ENCODE measurements at regions not wholly inside any gene's neighbourhood (a gene's known extent, or its start where the extent isn't known, plus 50 kb on each side); places are given as distances from the start of the nearest gene placed in this dataset.

DNA sequence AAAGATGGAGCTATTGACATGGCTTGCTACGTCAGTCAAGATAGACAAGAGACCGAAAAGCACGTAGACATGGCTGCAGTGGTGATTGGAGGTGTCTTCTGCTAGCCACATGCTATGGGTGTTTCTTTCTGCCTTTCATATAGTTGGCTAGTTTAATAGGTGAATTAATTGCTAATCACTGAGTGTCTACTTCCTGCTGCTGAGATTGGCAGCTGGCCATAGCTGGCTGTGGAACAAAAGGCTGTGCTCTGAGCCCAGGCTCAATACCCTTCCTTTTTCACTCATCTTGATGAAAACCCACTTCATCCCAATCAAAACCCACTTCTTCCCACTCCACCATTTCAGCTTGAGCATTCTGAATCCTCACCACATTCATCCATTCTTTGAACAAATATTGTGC lies 221.4 kb upstream of the MAF start:
- H3K4me1 ChIP-seq: no peaks in the 10 kb centered on the region
- H3K27me3 ChIP-seq: no peaks in the 10 kb centered on the region
- no peak overlapping the region for H3K4me3 ChIP-seq
- H3K9me3 ChIP-seq: no peaks in the 10 kb centered on the region
- no peak overlapping the region for H3K27ac ChIP-seq
- WGBS, 2 donors: 94 to 98% methylated on average over 3 of the region's 3 CpGs
- TF ChIP-seq EP300 (IDR thresholded peaks at IDR 0.05) (no peak), POLR2AphosphoS5 (IDR thresholded peaks at IDR 0.05) (no peak), POLR2A (IDR thresholded peaks at IDR 0.05) (no peak)
- TF ChIP-seq, protein P1, sequence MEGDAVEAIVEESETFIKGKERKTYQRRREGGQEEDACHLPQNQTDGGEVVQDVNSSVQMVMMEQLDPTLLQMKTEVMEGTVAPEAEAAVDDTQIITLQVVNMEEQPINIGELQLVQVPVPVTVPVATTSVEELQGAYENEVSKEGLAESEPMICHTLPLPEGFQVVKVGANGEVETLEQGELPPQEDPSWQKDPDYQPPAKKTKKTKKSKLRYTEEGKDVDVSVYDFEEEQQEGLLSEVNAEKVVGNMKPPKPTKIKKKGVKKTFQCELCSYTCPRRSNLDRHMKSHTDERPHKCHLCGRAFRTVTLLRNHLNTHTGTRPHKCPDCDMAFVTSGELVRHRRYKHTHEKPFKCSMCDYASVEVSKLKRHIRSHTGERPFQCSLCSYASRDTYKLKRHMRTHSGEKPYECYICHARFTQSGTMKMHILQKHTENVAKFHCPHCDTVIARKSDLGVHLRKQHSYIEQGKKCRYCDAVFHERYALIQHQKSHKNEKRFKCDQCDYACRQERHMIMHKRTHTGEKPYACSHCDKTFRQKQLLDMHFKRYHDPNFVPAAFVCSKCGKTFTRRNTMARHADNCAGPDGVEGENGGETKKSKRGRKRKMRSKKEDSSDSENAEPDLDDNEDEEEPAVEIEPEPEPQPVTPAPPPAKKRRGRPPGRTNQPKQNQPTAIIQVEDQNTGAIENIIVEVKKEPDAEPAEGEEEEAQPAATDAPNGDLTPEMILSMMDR (IDR thresholded peaks at IDR 0.05): no peak
- no peak for DNase-seq
- no peaks in the 10 kb centered on the region for H3K36me3 ChIP-seq
- intact Hi-C loops (cut with DNase I): no loop called here

DNA sequence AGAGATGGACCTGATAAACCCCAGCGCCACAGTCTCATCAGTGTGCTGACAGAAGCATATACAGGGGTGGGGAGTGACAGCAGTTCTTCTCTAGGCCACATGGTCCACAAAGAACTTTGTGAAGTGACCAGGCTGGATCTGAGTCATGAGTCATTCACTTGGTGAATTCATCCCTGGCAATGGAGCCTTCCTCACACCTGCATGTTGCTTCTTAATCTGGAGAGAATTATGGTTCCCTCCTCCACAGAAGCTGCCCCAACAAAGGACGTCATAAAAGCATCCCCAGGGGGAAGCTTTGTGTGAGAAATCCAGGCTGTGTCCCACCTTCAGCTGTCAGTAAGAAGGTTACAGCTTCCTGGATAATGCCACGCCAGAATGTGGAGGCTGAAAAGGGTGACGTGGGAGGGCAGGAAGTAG lies 215.6 kb upstream of the MAF start:
- WGBS, 2 donors: 66 to 70% methylated on average over 4 of the region's 4 CpGs
- H3K4me3 ChIP-seq: no peak overlapping the region
- DNase-seq: no peak
- H3K9me3 ChIP-seq: no peaks in the 10 kb centered on the region
- no peaks in the 10 kb centered on the region for H3K4me1 ChIP-seq
- H3K27ac ChIP-seq: no peak overlapping the region
- intact Hi-C loops (cut with DNase I): no loop called here
- H3K27me3 ChIP-seq: no peaks in the 10 kb centered on the region
- H3K36me3 ChIP-seq: no peaks in the 10 kb centered on the region
- TF ChIP-seq POLR2AphosphoS5 (IDR thresholded peaks at IDR 0.05) (no peak), POLR2A (IDR thresholded peaks at IDR 0.05) (no peak), EP300 (IDR thresholded peaks at IDR 0.05) (no peak)
- TF ChIP-seq, protein P1 (IDR thresholded peaks at IDR 0.05): no peak

DNA sequence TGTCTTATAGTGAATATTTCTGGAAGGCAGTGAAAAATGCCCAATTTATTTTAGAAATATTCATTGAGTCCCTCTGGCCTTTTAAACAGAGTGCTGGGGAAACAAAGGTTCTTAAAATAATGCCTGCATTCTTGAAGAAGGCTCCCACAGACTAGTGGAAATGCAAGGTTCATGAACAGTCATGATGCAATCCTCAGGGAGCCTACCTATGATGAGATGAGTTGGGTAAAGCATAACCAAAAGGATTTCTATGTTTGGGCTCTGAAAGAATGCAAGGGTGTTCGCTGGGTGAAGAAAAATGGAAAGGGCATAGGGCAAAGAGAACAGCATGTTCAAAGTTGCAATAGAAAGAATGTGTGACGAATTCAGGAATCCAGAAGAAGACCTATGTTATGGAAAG lies 214.5 kb upstream of the MAF start:
- no peaks in the 10 kb centered on the region for H3K4me1 ChIP-seq
- H3K27ac ChIP-seq: no peak overlapping the region
- 76 to 86% methylated on average over 2 of the region's 2 CpGs for WGBS, 2 donors

DNA sequence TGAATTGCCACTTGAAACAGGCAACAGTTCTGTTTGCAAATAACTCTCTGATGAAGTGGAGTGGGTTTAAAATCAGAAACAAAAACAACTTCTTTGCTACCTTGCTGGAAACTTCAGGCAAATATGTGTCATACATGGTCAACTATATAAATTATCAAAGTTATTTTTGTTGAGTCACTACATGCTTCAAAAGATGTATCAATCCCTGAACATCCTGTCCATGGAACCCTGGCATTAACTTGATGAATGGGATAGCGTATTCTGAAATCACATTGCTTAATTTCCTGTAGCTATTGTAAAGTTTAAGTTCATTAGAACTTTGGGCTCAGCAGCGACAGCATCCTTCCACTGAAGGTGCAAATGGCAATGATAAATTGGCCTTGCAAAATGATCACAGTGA lies 213.6 kb upstream of the MAF start:
- H3K27ac ChIP-seq: no peak overlapping the region
- no peaks in the 10 kb centered on the region for H3K36me3 ChIP-seq
- WGBS, 2 donors: 88 to 89% methylated on average over 2 of the region's 2 CpGs
- H3K9me3 ChIP-seq: no peaks in the 10 kb centered on the region
- H3K27me3 ChIP-seq: no peaks in the 10 kb centered on the region
- intact Hi-C loops (cut with DNase I): no loop called here
- no peaks in the 10 kb centered on the region for H3K4me1 ChIP-seq
- no peak overlapping the region for H3K4me3 ChIP-seq
- no peak for DNase-seq
- TF ChIP-seq EP300 (IDR thresholded peaks at IDR 0.05): no peak
- no peak for TF ChIP-seq POLR2AphosphoS5 (IDR thresholded peaks at IDR 0.05)
- TF ChIP-seq POLR2A (IDR thresholded peaks at IDR 0.05): no peak
- TF ChIP-seq, protein P1 (IDR thresholded peaks at IDR 0.05): no peak

More for the DNA sequence above, 214.5 kb upstream of the MAF start:
- H3K36me3 ChIP-seq: no peaks in the 10 kb centered on the region
- H3K4me3 ChIP-seq: no peak overlapping the region
- H3K27me3 ChIP-seq: no peaks in the 10 kb centered on the region
- H3K9me3 ChIP-seq: no peaks in the 10 kb centered on the region
- intact Hi-C loops (cut with DNase I): no loop called here
- DNase-seq: no peak
- TF ChIP-seq EP300 (IDR thresholded peaks at IDR 0.05) (no peak), POLR2AphosphoS5 (IDR thresholded peaks at IDR 0.05) (no peak), POLR2A (IDR thresholded peaks at IDR 0.05) (no peak)
- TF ChIP-seq, protein P1 (IDR thresholded peaks at IDR 0.05): no peak

DNA sequence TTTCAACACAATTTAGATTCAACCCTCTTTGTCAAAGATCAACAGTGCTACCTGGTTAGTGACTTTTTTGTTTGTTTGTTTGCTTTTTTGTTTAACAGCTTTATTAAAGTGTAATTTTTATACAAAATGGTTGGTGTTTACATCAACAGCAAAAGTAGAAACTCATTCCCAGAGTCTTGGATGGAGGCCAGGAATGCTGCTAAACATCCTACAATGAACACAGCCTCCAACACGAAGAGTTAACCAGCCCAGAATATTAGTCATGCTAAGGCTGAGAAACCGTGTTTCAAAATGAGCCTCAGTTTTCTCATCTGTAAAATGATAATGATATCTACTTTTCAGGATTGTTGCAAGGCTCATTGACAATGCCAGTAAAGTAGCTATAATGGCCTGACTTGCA lies 211.0 kb upstream of the MAF start:
- Histone ChIP-seq H3K9me3 (no peaks in the 10 kb centered on the region), H3K27ac (no peak overlapping the region), H3K4me3 (no peak overlapping the region), H3K4me1 (no peaks in the 10 kb centered on the region), H3K27me3 (no peaks in the 10 kb centered on the region), H3K36me3 (no peaks in the 10 kb centered on the region)
- TF ChIP-seq, protein P1 (IDR thresholded peaks at IDR 0.05): no peak
- TF ChIP-seq POLR2A (IDR thresholded peaks at IDR 0.05): no peak
- no peak for TF ChIP-seq EP300 (IDR thresholded peaks at IDR 0.05)
- TF ChIP-seq POLR2AphosphoS5 (IDR thresholded peaks at IDR 0.05): no peak
- no peak for DNase-seq
- intact Hi-C loops (cut with DNase I): no loop called here
- WGBS, 2 donors: 52 to 58% methylated on average over 2 of the region's 2 CpGs
